Ovary (tissue), 7 donors: ENCODE measurements at regions not wholly inside any gene's neighbourhood (a gene's known extent, or its start where the extent isn't known, plus 50 kb on each side); places are given as distances from the start of the nearest gene placed in this dataset.

Experiments used
- DNase-seq, 5 donors: peaks; one replicate each; pipeline ENCODE4 v3.0.0-alpha.2; 2019 to 2020
- H3K27ac ChIP-seq, 2 donors: fragments of 200-600 bp; one replicate each; pipeline versions ENCODE4 v1.5.1 to v1.8.0; 2019 to 2022
- H3K27me3 ChIP-seq: fragments of 200-600 bp; one replicate; pipeline ENCODE4 v1.8.0; 2022
- H3K36me3 ChIP-seq: fragments of 200-600 bp; sonication (generic); one replicate; pipeline ENCODE4 v1.5.1; 2019
- H3K4me1 ChIP-seq: one replicate; pipeline ENCODE4 v1.8.1; 2013; ENCODE audit warnings: mild to moderate bottlenecking, moderate library complexity; ENCODE audit not compliant: insufficient read depth
- H3K4me3 ChIP-seq: fragments of 200-600 bp; sonication (generic); one replicate; pipeline ENCODE4 v1.5.1; 2017
- H3K9me3 ChIP-seq, 2 donors: fragments of 200-600 bp in 1 of 2; sonication (generic) in 1 of 2; one replicate each; pipeline versions ENCODE4 v1.5.1 to v1.8.1; 2013 to 2019; ENCODE audit warnings: mild to moderate bottlenecking in 1 of 2, moderate library complexity in 1 of 2
- EP300 ChIP-seq: sonication (generic); formaldehyde crosslinking; IDR thresholded peaks from one replicate; pipeline ENCODE4 v1.6.1; 2017; ENCODE audit warnings: antibody characterized with exemption
- POLR2A ChIP-seq: fragments of 450-650 bp; IDR thresholded peaks from one replicate; pipeline ENCODE4 v1.6.1; 2017; ENCODE audit warnings: antibody characterized with exemption, mild to moderate bottlenecking, moderate library complexity
- WGBS, 3 donors: extraction: QIAGEN DNeasy Blood & Tissue Kit in 1 of 3; methylation state at CpG; one replicate each; pipeline versions ENCODE4 v1.1.5 to v1.1.7; 2013 to 2017; 5-methylcytosine and 5-hydroxymethylcytosine counted together
- intact Hi-C, 4 donors: fragments of 100-400 bp; cut with DNase I; formaldehyde crosslinking; loops; one replicate each; pipeline versions ENCODE4 v1.11.0 to v1.15.1; 2022 to 2023
- TF ChIP-seq, protein P1 (sequence below), 3 donors: fragments of 450-650 bp in 2 of 3; fragments of 200-600 bp in 1 of 3; IDR thresholded peaks; one replicate each; pipeline versions ENCODE4 v1.5.1 to v1.8.0; 2016 to 2022; ENCODE audit warnings: antibody characterized with exemption in 3 of 3, mild to moderate bottlenecking in 1 of 3
- donor health status: DM: no; HTN: no; CAD: no; lungs with moderate emphysema.
- donor health status: DM: no; HTN: no; CAD: no.
- donor health status: Bipolar disorder and iron deficiency.
- donor health status: DM: no; HTN: no; CAD: no.
- donor health status: DM: yes; HTN: yes; CAD: no.

DNA sequence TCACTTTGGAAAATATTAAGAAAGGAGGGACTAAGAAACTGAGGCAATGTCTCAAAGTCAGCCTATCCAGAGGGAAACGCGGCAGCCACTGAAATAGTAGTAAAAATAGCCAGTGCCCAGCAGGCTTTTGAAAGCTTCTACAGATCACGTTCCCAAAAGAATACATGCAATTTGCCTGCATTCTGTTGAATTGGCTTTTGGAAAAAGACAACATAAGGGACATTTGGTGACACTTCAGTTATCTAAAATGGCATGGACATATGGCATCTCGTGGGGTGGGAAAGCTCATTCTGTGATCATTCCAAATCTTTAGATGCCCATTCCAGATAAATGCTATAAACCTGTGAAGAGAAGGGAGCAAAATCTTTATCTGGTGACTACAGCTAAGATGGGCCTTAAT lies 82.8 kb upstream of the PDE1C start:
- no peaks in the 10 kb centered on the region for H3K9me3 ChIP-seq
- 79 to 87% (median 81%) methylated on average over 4 of the region's 4 CpGs for WGBS, 3 donors
- H3K27me3 ChIP-seq: no peaks in the 10 kb centered on the region
- no peak for DNase-seq
- H3K36me3 ChIP-seq: no peaks in the 10 kb centered on the region
- no peak overlapping the region for H3K4me3 ChIP-seq
- H3K27ac ChIP-seq: no peak overlapping the region
- intact Hi-C loops: no loop called here
- TF ChIP-seq, protein P1, sequence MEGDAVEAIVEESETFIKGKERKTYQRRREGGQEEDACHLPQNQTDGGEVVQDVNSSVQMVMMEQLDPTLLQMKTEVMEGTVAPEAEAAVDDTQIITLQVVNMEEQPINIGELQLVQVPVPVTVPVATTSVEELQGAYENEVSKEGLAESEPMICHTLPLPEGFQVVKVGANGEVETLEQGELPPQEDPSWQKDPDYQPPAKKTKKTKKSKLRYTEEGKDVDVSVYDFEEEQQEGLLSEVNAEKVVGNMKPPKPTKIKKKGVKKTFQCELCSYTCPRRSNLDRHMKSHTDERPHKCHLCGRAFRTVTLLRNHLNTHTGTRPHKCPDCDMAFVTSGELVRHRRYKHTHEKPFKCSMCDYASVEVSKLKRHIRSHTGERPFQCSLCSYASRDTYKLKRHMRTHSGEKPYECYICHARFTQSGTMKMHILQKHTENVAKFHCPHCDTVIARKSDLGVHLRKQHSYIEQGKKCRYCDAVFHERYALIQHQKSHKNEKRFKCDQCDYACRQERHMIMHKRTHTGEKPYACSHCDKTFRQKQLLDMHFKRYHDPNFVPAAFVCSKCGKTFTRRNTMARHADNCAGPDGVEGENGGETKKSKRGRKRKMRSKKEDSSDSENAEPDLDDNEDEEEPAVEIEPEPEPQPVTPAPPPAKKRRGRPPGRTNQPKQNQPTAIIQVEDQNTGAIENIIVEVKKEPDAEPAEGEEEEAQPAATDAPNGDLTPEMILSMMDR (IDR thresholded peaks at IDR 0.05): no peak
- TF ChIP-seq EP300: no peak
- TF ChIP-seq POLR2A: no peak
- H3K4me1 ChIP-seq: no peaks in the 10 kb centered on the region

DNA sequence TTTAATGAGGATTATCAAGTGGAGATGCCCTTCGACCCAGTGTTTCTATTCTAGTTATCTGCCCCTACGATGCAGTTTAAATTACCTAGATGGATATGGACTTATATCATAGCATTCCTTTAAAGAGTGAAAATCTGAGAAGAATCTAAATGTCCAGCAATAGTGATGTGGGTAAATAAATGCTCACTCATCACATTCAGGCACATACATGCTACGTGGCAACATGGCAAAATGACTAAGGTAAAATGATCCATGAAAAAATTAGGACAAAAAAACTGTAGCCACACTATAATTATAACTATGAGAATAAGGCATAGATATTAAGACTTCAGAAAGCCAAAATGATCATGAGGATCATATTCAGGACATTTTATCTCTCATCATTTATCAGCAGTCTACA lies 82.4 kb upstream of the PDE1C start:
- intact Hi-C loops: no loop called here
- DNase-seq: no peak
- H3K27me3 ChIP-seq: no peaks in the 10 kb centered on the region
- no peaks in the 10 kb centered on the region for H3K9me3 ChIP-seq
- H3K4me3 ChIP-seq: no peak overlapping the region
- no peak overlapping the region for H3K27ac ChIP-seq
- H3K36me3 ChIP-seq: no peaks in the 10 kb centered on the region
- no peak for TF ChIP-seq EP300
- TF ChIP-seq, protein P1 (IDR thresholded peaks at IDR 0.05): no peak
- no peak for TF ChIP-seq POLR2A
- H3K4me1 ChIP-seq: no peaks in the 10 kb centered on the region
- WGBS, 3 donors: 56 to 70% (median 58%) methylated on average over 3 of the region's 3 CpGs

DNA sequence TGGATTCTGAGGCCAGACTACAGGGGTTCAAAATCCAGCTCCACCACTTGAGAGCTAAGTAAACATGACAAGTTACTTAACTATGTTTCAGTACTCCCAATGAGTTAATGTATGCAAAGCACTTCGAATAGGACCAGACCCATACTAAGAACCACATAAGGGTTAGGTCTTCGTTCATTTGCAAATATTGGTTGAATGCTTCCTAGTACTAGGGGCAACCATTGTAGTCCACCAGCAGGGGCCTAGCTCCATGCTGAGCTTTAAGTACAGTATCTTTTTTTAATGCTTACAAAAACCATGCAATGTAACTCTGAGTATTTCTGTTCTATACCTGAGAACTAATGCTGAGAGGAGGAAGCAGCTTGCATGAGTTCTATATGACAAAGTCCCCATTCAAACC lies 80.4 kb upstream of the PDE1C start:
- Histone ChIP-seq H3K36me3 (no peaks in the 10 kb centered on the region), H3K4me1 (no peaks in the 10 kb centered on the region), H3K27me3 (no peaks in the 10 kb centered on the region), H3K9me3 (no peaks in the 10 kb centered on the region), H3K4me3 (no peak overlapping the region), H3K27ac (no peak overlapping the region)
- TF ChIP-seq POLR2A: no peak
- TF ChIP-seq, protein P1 (IDR thresholded peaks at IDR 0.05): no peak
- TF ChIP-seq EP300: no peak
- DNase-seq: no peak
- intact Hi-C loops: no loop called here
- 72 to 73% (median 72%) methylated on average over 2 of the region's 2 CpGs for WGBS, 3 donors

GRCh38 chr7:32150039-32150438 lies 79.8 kb upstream of the PDE1C start:
- Histone ChIP-seq H3K9me3 (no peaks in the 10 kb centered on the region), H3K27me3 (no peaks in the 10 kb centered on the region), H3K27ac (no peak overlapping the region), H3K36me3 (no peaks in the 10 kb centered on the region), H3K4me3 (no peak overlapping the region), H3K4me1 (no peaks in the 10 kb centered on the region)
- no peak for DNase-seq
- WGBS, 3 donors: 72 to 83% (median 77%) methylated on average over 3 of the region's 3 CpGs
- TF ChIP-seq, protein P1 (IDR thresholded peaks at IDR 0.05): no peak
- TF ChIP-seq POLR2A (no peak), EP300 (no peak)
- intact Hi-C loops: no loop called here
